Sigmoid colon (tissue), 4 donors: ENCODE measurements at regions not wholly inside any gene's neighbourhood (a gene's known extent, or its start where the extent isn't known, plus 50 kb on each side); places are given as distances from the start of the nearest gene placed in this dataset.

Experiments
- CTCF ChIP-seq, 4 experiments: fragments of 450-650 bp in 3 of 4; fragments of 200-600 bp in 1 of 4; IDR thresholded peaks; one replicate each; pipeline ENCODE4 v1.5.1; 2016 to 2019; ENCODE audit warnings: antibody characterized with exemption in 4 of 4, mild to moderate bottlenecking in 3 of 4, moderate library complexity in 2 of 4
- EP300 ChIP-seq, 4 donors: sonication (generic); formaldehyde crosslinking; IDR thresholded peaks; one replicate each; pipeline ENCODE4 v1.6.1; 2017; ENCODE audit warnings: antibody characterized with exemption in 4 of 4
- POLR2A ChIP-seq, 2 donors: fragments of 450-650 bp; IDR thresholded peaks; one replicate each; pipeline ENCODE4 v1.6.1; 2016; ENCODE audit warnings: antibody characterized with exemption in 2 of 2, mild to moderate bottlenecking in 2 of 2, moderate library complexity in 2 of 2
- POLR2AphosphoS5 ChIP-seq, 4 donors: sonication (generic); formaldehyde crosslinking; IDR thresholded peaks; one replicate each; pipeline ENCODE4 v1.6.1; 2017; ENCODE audit warnings: antibody characterized with exemption in 4 of 4

- TF ChIP-seq POLR2A (IDR thresholded peaks at IDR 0.05) (no peak), EP300 (IDR thresholded peaks at IDR 0.05) (no peak), CTCF (IDR thresholded peaks at IDR 0.05) (no peak), POLR2AphosphoS5 (IDR thresholded peaks at IDR 0.05) (no peak)
Measured at GRCh38 chr7:115276791-115277190, 354.9 kb downstream of the MDFIC start.
